Lung (tissue), 11 donors: ENCODE measurements at regions not wholly inside any gene's neighbourhood (a gene's known extent, or its start where the extent isn't known, plus 50 kb on each side); places are given as distances from the start of the nearest gene placed in this dataset.

Source experiments
- ATAC-seq: fragments of 200-7000 bp; cut with Tn5 transposase; one replicate; pipeline ENCODE4 v1.9.1; 2020; ENCODE audit warnings: moderate number of reproducible peaks; ENCODE audit not compliant: insufficient read depth, low FRiP score
- DNase-seq, 3 donors: peaks; one replicate each; pipeline ENCODE4 v3.0.0-alpha.2; 2013 to 2017
- H3K27ac ChIP-seq, 2 donors: one replicate each; pipeline ENCODE4 v1.5.1; 2013; ENCODE audit warnings: mild to moderate bottlenecking in 2 of 2, moderate library complexity in 2 of 2, control low read depth in 1 of 2, inconsistent platforms in 1 of 2, low read depth in 1 of 2, low read length in 1 of 2
- H3K27me3 ChIP-seq, 3 donors: one replicate each; pipeline ENCODE4 v1.5.1; 2013; ENCODE audit warnings: low read length in 2 of 3; ENCODE audit not compliant: control insufficient read depth in 3 of 3, insufficient read depth in 3 of 3
- H3K36me3 ChIP-seq, 4 donors: one replicate each; pipeline ENCODE4 v1.5.1; 2013; ENCODE audit warnings: low read length in 4 of 4, mild to moderate bottlenecking in 1 of 4, moderate library complexity in 1 of 4; ENCODE audit not compliant: control insufficient read depth in 4 of 4, insufficient read depth in 4 of 4
- H3K4me1 ChIP-seq, 5 donors: one replicate each; pipeline ENCODE4 v1.5.1; 2013; ENCODE audit warnings: low read length in 5 of 5, mild to moderate bottlenecking in 2 of 5, moderate library complexity in 1 of 5; ENCODE audit not compliant: control insufficient read depth in 5 of 5, insufficient read depth in 5 of 5
- H3K4me3 ChIP-seq: one replicate; pipeline ENCODE4 v1.5.1; 2013; ENCODE audit warnings: mild to moderate bottlenecking, control low read depth, moderate library complexity
- H3K9ac ChIP-seq, 2 donors: one replicate each; pipeline ENCODE4 v1.5.1; 2013; ENCODE audit warnings: low read length in 2 of 2, control low read depth in 1 of 2; ENCODE audit not compliant: insufficient read depth in 1 of 2
- H3K9me3 ChIP-seq, 4 donors: one replicate each; pipeline ENCODE4 v1.5.1; 2013; ENCODE audit warnings: low read length in 3 of 4, mild to moderate bottlenecking in 1 of 4, moderate library complexity in 1 of 4; ENCODE audit not compliant: control insufficient read depth in 4 of 4, insufficient read depth in 3 of 4
- CTCF ChIP-seq: IDR thresholded peaks from 2 replicates; pipeline ENCODE4 v1.5.1; 2012; ENCODE audit warnings: mild to moderate bottlenecking; ENCODE audit errors: control extremely low read depth, extremely low read depth
- WGBS, 2 donors: extraction: QIAGEN DNeasy Blood & Tissue Kit; methylation state at CpG; one replicate each; pipeline ENCODE4 v1.1.7; 2013; 5-methylcytosine and 5-hydroxymethylcytosine counted together
- donor health status: control.
- donor health status: control.
- donor health status: Bipolar disorder and iron deficiency.
- donor health status: healthy.
- donor health status: DM: yes; HTN: yes; CAD: no.

GRCh38 chr3:30098653-30099455 is 507.5 kb upstream of the TGFBR2 start:
- Histone ChIP-seq H3K27me3 (no peaks in the 10 kb centered on the region), H3K36me3 (peaks cover 0 to 3% (median 0%) of the 10 kb centered on the region in 4 donors), H3K27ac (no peak overlapping the region), H3K4me1 (no peaks in the 10 kb centered on the region), H3K9ac (no peak overlapping the region), H3K9me3 (peaks cover 0 to 6% (median 1%) of the 10 kb centered on the region in 4 donors), H3K4me3 (no peak overlapping the region)
- ATAC-seq = no peak
- TF ChIP-seq CTCF = no peak
- DNase-seq = no peak
- WGBS, 2 donors = 56 to 68% methylated on average over 2 of the region's 2 CpGs

- H3K4me3 ChIP-seq = no peak overlapping the region
- H3K4me1 ChIP-seq = no peaks in the 10 kb centered on the region
- H3K27ac ChIP-seq = no peak overlapping the region
- no peak overlapping the region for H3K9ac ChIP-seq
- ATAC-seq = no peak
- DNase-seq = no peak
- H3K36me3 ChIP-seq = no peaks in the 10 kb centered on the region
- no peaks in the 10 kb centered on the region for H3K9me3 ChIP-seq
- H3K27me3 ChIP-seq = no peaks in the 10 kb centered on the region
- TF ChIP-seq CTCF = no peak
Observed at GRCh38 chr3:30102356-30102755, 504.0 kb upstream of the TGFBR2 start.

DNA sequence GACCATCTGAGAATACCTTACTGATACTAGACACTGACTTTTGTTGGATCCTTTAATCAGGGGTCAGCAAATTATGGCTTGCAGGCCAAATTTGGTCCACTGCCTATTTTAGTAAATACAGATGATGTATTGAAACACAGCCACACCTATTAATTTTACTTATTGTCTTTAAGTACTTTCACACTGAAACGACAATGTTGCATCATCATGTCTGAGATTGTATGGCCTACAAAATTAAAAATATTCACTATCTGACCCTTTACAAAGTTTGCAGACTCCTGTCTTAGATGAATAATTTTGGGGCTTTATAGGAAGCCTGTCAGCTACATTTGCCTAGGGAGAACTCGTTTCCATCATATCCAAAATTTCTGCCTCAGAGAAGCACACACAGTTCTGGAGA is 503.2 kb upstream of the TGFBR2 start:
- H3K27me3 ChIP-seq = no peaks in the 10 kb centered on the region
- no peak overlapping the region for H3K4me3 ChIP-seq
- 66 to 73% methylated on average over 2 of the region's 2 CpGs for WGBS, 2 donors
- no peak overlapping the region for H3K27ac ChIP-seq
- H3K36me3 ChIP-seq = no peaks in the 10 kb centered on the region
- H3K9ac ChIP-seq = no peak overlapping the region
- no peaks in the 10 kb centered on the region for H3K9me3 ChIP-seq
- H3K4me1 ChIP-seq = no peaks in the 10 kb centered on the region
- DNase-seq = no peak
- no peak for TF ChIP-seq CTCF
- no peak for ATAC-seq

DNA sequence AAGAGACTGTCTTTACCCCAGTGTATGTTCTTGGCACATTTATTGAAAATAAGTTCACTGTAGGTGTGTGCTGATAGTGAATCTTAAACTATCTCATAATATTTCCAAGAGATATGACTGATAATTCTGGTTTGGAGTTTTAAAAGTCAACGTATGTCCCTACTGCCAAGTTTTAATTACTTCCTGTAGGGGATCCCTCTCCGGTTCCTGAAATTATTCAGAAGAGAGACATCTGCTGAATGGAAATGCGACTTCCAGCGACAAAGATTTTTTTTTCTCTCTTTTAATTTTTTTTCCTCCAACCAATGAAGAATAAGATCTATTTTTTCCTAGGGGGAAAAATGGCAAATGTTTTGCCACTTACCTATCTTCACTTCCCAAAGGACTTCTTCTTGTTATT is 498.9 kb upstream of the TGFBR2 start:
- WGBS, 2 donors = 50 to 64% methylated on average over 4 of the region's 4 CpGs
- Histone ChIP-seq H3K9me3 (no peaks in the 10 kb centered on the region), H3K4me1 (peaks cover 0 to 2% (median 0%) of the 10 kb centered on the region in 5 donors), H3K4me3 (no peak overlapping the region), H3K36me3 (no peaks in the 10 kb centered on the region), H3K27me3 (no peaks in the 10 kb centered on the region), H3K27ac (no peak overlapping the region), H3K9ac (no peak overlapping the region)
- DNase-seq = peak in 2 of 3 donors; percentile 22 to 57
- ATAC-seq = no peak
- no peak for TF ChIP-seq CTCF
